ENCODE measurements at regions not wholly inside any gene's neighbourhood (a gene's known extent, or its start where the extent isn't known, plus 50 kb on each side); places are given as distances from the start of the nearest gene placed in this dataset.

GRCh38 chr4:58435871-58436270 is 1325.7 kb upstream of the IGFBP7 start:
- H3K27me3 Mint-ChIP-seq (ENCODE audit: low read depth) = no peaks in the 10 kb centered on the region

More at GRCh38 chr4:58435871-58436270, 1325.7 kb upstream of the IGFBP7 start:
- Histone ChIP-seq H2BK5ac (ENCODE audit: insufficient read length, low read length) (no peak overlapping the region), H3K18ac (ENCODE audit: insufficient read length, low read depth, low read length) (no peak overlapping the region), H3K9ac (ENCODE audit: extremely low read depth, insufficient read length, low read length) (no peak overlapping the region), H3K9me3 (ENCODE audit: control insufficient read depth, low read depth, low read length) (no peaks in the 10 kb centered on the region), H3T11ph (ENCODE audit: low read length) (no peak overlapping the region), H2AK5ac (ENCODE audit: insufficient read length, low read length) (no peak overlapping the region), H2BK20ac (ENCODE audit: low read depth, low read length, poor library complexity, severe bottlenecking) (no peak overlapping the region), H3K27me3 (ENCODE audit: insufficient read depth, low read length) (no peaks in the 10 kb centered on the region), H4K8ac (replicated peaks; ENCODE audit: insufficient read length, low read depth, low read length) (no peak overlapping the region), H3K4me1 (ENCODE audit: insufficient read depth, low read length) (no peaks in the 10 kb centered on the region), H4K91ac (ENCODE audit: insufficient read length, low read depth, low read length) (no peak overlapping the region), H3K23ac (ENCODE audit: insufficient read length, low read depth, low read length) (no peak overlapping the region), H4K5ac (ENCODE audit: insufficient read length, low read depth, low read length) (no peak overlapping the region), H3K56ac (ENCODE audit: insufficient read length, low read depth, low read length) (no peak overlapping the region), H2BK12ac (ENCODE audit: insufficient read length, low read depth, low read length) (no peak overlapping the region), H3K4ac (ENCODE audit: low read depth, low read length) (no peak overlapping the region), H3K27ac (ENCODE audit: insufficient read length, low read depth, low read length) (no peak overlapping the region), H2BK120ac (ENCODE audit: low read depth, low read length, poor library complexity, severe bottlenecking) (no peak overlapping the region), H2AFZ (ENCODE audit: low read length) (no peak overlapping the region), H3K4me2 (ENCODE audit: insufficient read depth, insufficient read length, low read length) (no peak overlapping the region), H4K20me1 (ENCODE audit: control insufficient read depth, insufficient read depth, insufficient read length) (no peaks in the 10 kb centered on the region), H2BK15ac (ENCODE audit: low read depth, low read length) (no peak overlapping the region), H3K79me2 (ENCODE audit: insufficient read depth, low read length) (no peaks in the 10 kb centered on the region), H3K14ac (ENCODE audit: insufficient read depth, low read length) (no peak overlapping the region), H3K79me1 (ENCODE audit: insufficient read depth, low read depth, low read length, poor library complexity, severe bottlenecking) (no peaks in the 10 kb centered on the region), H3K23me2 (ENCODE audit: insufficient read length, low read depth, low read length, poor library complexity, severe bottlenecking) (no peaks in the 10 kb centered on the region)
- no peak for DNase-seq
- no peaks in the 10 kb centered on the region for H3K4me1 Mint-ChIP-seq
- no peak overlapping the region for H3K27ac Mint-ChIP-seq
- no CpG with 5 or more reads among the region's 11 CpGs for WGBS (ENCODE audit: extremely low coverage, insufficient read length, low lambda C conversion rate)
- peaks cover 12 to 21% (median 21%) of the 10 kb centered on the region in 3 experiments for H3K36me3 Mint-ChIP-seq (ENCODE audit: insufficient read depth in 1 of 3, low read depth in 3 of 3)
- no peak overlapping the region for H3K4me3 Mint-ChIP-seq
- TF ChIP-seq CTCF (conservative IDR thresholded peaks at IDR 0.05) = no peak
- peaks cover 22 to 23% of the 10 kb centered on the region in 2 experiments for H3K9me3 Mint-ChIP-seq
